HEK293T (cell line): ENCODE measurements at regions not wholly inside any gene's neighbourhood (a gene's known extent, or its start where the extent isn't known, plus 50 kb on each side); places are given as distances from the start of the nearest gene placed in this dataset.
A peak's percentile ranks its signal among the peaks of the same experiment; 100 is the strongest.
"Not testable (repeated sequence)": the region's sequence is repeated elsewhere in the genome, so short reads cannot be mapped to it uniquely, and the experiment has no call there.

Experiments
- CTCF ChIA-PET: fragments of 350-600 bp; formaldehyde crosslinking; extraction: SDS; loops from one replicate; lab custom pipeline; 2021; ENCODE audit warnings: antibody characterized with exemption, inconsistent platforms; lab: Yijun Ruan, JAX
- POLR2A ChIA-PET: fragments of 350-600 bp; formaldehyde crosslinking; extraction: SDS; loops from one replicate; lab custom pipeline; 2020; ENCODE audit warnings: antibody characterized with exemption, inconsistent platforms; lab: Yijun Ruan, JAX
- DNase-seq: peaks from one replicate; pipeline ENCODE4 v3.0.0; 2012; ENCODE audit warnings: mixed read lengths; ENCODE audit errors: extremely low spot score
- ARNT ChIP-seq: fragments of 450-650 bp; IDR thresholded peaks from 2 replicates; pipeline ENCODE4 v1.6.1; 2017; ENCODE audit warnings: mild to moderate bottlenecking
- BHLHE40 ChIP-seq: fragments of 450-650 bp; IDR thresholded peaks from 2 replicates; pipeline ENCODE4 v1.6.1; 2016; ENCODE audit warnings: mild to moderate bottlenecking, moderate library complexity, borderline replicate concordance
- CTBP1 ChIP-seq: fragments of 450-650 bp; IDR thresholded peaks from 2 replicates; pipeline ENCODE4 v1.6.1; 2016; ENCODE audit warnings: borderline replicate concordance
- ELF4 ChIP-seq: fragments of 450-650 bp; IDR thresholded peaks from 2 replicates; pipeline ENCODE4 v1.6.1; 2017; ENCODE audit warnings: antibody characterized with exemption
- FOXA1 ChIP-seq: fragments of 450-650 bp; IDR thresholded peaks from 2 replicates; pipeline ENCODE4 v1.6.1; 2016; ENCODE audit warnings: mild to moderate bottlenecking
- FOXK2 ChIP-seq: fragments of 450-650 bp; IDR thresholded peaks from 2 replicates; pipeline ENCODE4 v1.6.1; 2016; ENCODE audit warnings: mild to moderate bottlenecking
- FOXM1 ChIP-seq: fragments of 450-650 bp; IDR thresholded peaks from 2 replicates; pipeline ENCODE4 v1.6.1; 2017; ENCODE audit warnings: mild to moderate bottlenecking, borderline replicate concordance
- HDGF ChIP-seq: fragments of 450-650 bp; IDR thresholded peaks from 2 replicates; pipeline ENCODE4 v1.6.1; 2017; ENCODE audit warnings: antibody characterized with exemption, borderline replicate concordance
- L3MBTL2 ChIP-seq: fragments of 450-650 bp; conservative IDR thresholded peaks from 2 replicates; pipeline ENCODE4 v1.6.1; 2016; ENCODE audit warnings: mild to moderate bottlenecking
- NFRKB ChIP-seq: fragments of 450-650 bp; IDR thresholded peaks from 2 replicates; pipeline ENCODE4 v1.6.1; 2016; ENCODE audit warnings: mild to moderate bottlenecking, moderate library complexity
- SP1 ChIP-seq: fragments of 450-650 bp; IDR thresholded peaks from 2 replicates; pipeline ENCODE4 v1.6.1; 2017
- SUZ12 ChIP-seq: fragments of 450-650 bp; IDR thresholded peaks from 2 replicates; pipeline ENCODE4 v1.6.1; 2016; ENCODE audit warnings: mild to moderate bottlenecking
- TARDBP ChIP-seq: fragments of 450-650 bp; IDR thresholded peaks from 2 replicates; pipeline ENCODE4 v1.6.1; 2016
- ZNF384 ChIP-seq: fragments of 450-650 bp; IDR thresholded peaks from 2 replicates; pipeline ENCODE4 v1.6.1; 2016
- TF ChIP-seq, protein P1 (sequence below): fragments of 450-650 bp; IDR thresholded peaks from 2 replicates; pipeline ENCODE4 v1.6.1; 2016

DNA sequence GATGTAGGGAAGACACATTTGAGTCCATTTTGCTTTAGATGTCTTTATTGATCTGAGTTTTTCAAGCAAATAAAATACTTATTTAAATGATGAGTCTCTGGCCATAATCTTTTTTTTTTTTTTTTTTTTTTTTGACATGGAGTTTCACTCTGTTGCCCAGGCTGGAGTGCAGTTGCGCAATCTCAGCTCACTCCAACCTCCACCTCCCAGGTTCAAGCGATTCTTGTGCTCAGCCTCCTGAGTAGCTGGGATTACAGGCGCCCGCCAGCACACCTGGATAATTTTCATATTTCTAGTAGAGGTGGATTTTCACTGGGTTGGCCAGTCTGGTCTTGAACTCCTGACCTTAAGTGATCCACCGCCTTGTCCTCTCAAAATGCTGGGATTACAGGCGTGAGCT lies 194.5 kb upstream of the MAD2L1 start:
- ChIA-PET CTCF (no interaction called here), POLR2A (no interaction called here)
- no peak for DNase-seq
- TF ChIP-seq TARDBP: no peak
- TF ChIP-seq SUZ12: no peak
- TF ChIP-seq L3MBTL2: no peak
- TF ChIP-seq SP1: no peak
- no peak for TF ChIP-seq FOXA1
- TF ChIP-seq, protein P1, sequence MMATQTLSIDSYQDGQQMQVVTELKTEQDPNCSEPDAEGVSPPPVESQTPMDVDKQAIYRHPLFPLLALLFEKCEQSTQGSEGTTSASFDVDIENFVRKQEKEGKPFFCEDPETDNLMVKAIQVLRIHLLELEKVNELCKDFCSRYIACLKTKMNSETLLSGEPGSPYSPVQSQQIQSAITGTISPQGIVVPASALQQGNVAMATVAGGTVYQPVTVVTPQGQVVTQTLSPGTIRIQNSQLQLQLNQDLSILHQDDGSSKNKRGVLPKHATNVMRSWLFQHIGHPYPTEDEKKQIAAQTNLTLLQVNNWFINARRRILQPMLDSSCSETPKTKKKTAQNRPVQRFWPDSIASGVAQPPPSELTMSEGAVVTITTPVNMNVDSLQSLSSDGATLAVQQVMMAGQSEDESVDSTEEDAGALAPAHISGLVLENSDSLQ: no peak

DNA sequence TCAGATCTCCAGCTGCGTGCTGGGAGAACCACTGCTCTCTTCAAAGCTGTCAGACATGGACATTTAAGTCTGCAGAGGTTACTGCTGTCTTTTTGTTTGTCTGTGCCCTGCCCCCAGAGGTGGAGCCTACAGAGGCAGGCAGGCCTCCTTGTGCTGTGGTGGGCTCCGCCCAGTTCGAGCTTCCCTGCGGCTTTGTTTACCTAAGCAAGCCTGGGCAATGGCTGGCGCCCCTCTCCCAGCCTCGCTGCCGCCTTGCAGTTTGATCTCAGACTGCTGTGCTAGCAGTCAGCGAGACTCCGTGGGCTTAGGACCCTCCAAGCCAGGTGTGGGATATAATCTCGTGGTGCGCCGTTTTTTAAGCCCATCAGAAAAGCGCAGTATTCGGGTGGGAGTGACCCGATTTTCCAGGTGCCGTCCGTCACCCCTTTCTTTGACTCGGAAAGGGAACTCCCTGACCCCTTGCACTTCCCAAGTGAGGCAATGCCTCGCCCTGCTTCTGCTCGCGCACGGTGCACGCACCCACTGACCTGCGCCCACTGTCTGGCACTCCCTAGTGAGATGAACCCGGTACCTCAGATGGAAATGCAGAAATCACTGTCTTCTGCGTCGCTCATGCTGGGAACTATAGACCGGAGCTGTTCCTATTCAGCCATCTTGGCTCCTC lies 189.6 kb upstream of the MAD2L1 start:
- ChIA-PET POLR2A (interaction anchor here (1.5 kb wide), 1 partner anchor 9 kb away, joined by 5 read pairs; no protein-coding TSS in a partner anchor), CTCF (interaction anchor here (0.7 kb wide), 1 partner anchor 84 kb away, joined by 3 read pairs; no protein-coding TSS in a partner anchor)
- not testable (repeated sequence) for DNase-seq
- peak; percentile 53 for TF ChIP-seq L3MBTL2

DNA sequence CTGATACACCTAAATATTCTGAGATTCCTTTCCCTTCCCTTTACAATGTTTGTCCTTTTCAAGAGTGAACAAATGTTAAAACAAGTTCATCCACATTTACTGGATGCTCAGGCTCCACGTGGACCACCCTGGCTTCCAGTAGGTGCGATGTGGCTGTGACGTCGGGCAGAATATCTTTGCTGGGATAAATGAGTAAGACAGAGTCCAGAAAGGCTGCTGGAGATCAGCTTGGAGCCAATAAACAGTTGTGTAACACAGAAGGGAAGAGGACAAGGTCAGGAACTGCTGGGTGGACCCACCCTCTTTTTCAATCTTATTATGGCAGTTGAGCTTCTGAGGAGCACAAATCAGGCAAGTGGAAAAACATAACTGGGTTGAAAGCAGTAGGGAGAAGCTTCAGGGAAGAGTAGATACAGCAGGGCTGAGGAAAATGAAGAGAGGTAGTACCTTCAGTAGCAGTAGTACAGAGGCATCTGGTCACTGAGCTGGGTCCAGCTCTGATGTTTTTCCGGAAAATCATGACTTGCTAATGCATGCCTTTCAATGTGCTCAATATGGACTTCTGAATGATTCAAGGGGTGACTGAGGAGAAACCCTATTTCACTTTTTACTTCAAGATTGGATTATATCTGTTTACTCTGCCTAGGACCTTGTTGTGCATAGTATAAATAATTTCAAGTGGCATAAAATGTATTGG lies 171.8 kb upstream of the MAD2L1 start:
- CTCF ChIA-PET: no interaction called here
- no peak for DNase-seq
- TF ChIP-seq TARDBP (no peak), FOXA1 (no peak), NFRKB (no peak)
- POLR2A ChIA-PET: no interaction called here

DNA sequence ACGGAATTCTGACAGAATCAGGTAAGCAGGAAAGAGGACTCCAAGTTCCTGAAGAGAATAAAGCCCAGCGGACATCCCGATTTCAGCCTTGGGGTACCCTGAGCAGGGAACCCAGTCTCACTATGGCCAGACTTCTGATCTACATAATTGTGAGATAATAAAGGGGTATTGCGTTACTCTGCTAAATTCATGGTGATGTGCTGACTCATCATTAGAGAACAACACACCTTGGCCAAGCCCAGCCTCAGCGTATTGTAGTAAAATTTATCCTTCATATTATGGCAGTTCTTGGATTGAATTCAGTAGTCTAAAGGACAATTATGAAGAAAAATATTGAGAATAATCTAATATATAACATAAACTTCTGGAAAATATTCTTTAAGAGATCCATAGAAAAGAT lies 170.2 kb upstream of the MAD2L1 start:
- CTCF ChIA-PET: no interaction called here
- TF ChIP-seq ELF4 (no peak), TARDBP (no peak), CTBP1 (no peak), L3MBTL2 (no peak), SUZ12 (no peak), ZNF384 (no peak), FOXA1 (no peak)
- TF ChIP-seq, protein P1: no peak
- DNase-seq: no peak
- POLR2A ChIA-PET: no interaction called here

DNA sequence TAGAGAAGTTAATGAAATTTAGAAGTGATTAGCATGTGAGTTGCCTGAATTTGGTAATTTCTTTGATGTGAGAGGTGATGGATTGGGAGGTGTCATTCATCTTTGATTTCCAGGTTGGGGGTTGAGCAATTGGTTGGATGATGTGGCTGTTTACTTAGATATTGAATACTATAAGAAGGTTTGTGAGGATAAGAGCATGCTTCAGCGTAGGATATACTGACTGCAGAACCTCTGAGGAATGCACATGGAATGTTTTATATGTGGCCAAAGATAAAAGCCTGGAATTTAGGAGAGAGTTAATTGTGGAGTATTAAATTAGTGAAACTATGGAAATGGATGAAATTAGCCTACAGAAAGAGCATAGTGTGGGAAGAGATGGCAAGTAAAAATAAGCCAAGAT lies 165.4 kb upstream of the MAD2L1 start:
- POLR2A ChIA-PET: no interaction called here
- CTCF ChIA-PET: no interaction called here
- no peak for TF ChIP-seq BHLHE40
- TF ChIP-seq CTBP1: no peak
- TF ChIP-seq SUZ12: no peak
- TF ChIP-seq FOXA1: no peak
- no peak for TF ChIP-seq FOXM1
- no peak for TF ChIP-seq ZNF384
- no peak for TF ChIP-seq ARNT
- no peak for TF ChIP-seq SP1
- no peak for TF ChIP-seq L3MBTL2
- TF ChIP-seq NFRKB: no peak
- no peak for TF ChIP-seq ELF4
- TF ChIP-seq HDGF: no peak
- no peak for TF ChIP-seq FOXK2
- no peak for DNase-seq

DNA sequence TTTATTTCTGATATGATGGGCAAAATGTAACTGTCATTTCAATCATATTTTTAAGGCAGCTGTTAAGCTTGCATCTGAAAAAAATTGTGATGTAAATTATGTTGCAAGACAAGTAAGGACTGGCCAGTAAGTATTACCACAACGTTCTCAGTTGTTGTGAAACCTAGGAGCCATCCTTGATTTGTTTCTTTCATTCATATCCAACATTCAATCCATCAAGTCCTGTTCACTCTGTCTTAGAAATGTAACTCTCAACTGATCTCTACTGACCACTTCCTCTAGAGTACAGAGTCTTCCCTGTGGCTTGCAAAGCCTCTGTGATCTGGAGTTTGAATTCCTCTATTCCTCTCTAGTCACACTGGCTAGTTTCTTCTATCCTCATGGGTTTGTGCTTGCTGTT lies 161.4 kb upstream of the MAD2L1 start:
- DNase-seq: no peak
- CTCF ChIA-PET: no interaction called here
- POLR2A ChIA-PET: no interaction called here
- TF ChIP-seq BHLHE40: no peak
- TF ChIP-seq NFRKB: no peak
- no peak for TF ChIP-seq FOXK2
- TF ChIP-seq HDGF: no peak
- TF ChIP-seq FOXA1: no peak
- no peak for TF ChIP-seq L3MBTL2
- TF ChIP-seq SUZ12: no peak

DNA sequence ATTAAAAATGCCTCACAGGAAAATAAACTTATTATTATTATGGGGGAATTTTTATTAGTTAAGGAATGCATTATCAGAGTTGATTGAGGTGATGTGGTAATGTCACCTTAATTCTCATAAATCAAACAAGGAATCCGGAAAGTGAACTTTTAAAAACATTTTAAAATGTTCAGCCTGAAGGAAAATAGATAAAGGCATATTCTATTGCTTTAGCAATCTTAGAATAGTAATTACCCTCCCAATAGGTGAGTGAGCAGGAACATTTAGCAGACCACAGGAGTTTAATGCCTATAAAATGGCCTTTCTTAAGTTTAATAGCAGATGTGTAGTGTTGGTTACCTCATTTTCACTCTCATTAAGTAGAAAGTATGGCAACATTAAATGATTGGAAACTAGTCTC lies 160.9 kb upstream of the MAD2L1 start:
- POLR2A ChIA-PET: no interaction called here
- no peak for DNase-seq
- TF ChIP-seq CTBP1: 0 out of 2 replicates have a peak, but pooled peaks have one; percentile 24
- no peak for TF ChIP-seq FOXK2
- TF ChIP-seq, protein P1: peak; percentile 71
- CTCF ChIA-PET: no interaction called here
